GM10248 (cell line): ENCODE measurements at regions not wholly inside any gene's neighbourhood (a gene's known extent, or its start where the extent isn't known, plus 50 kb on each side); places are given as distances from the start of the nearest gene placed in this dataset.

Source experiments
- CTCF ChIA-PET: fragments of 300-600 bp; sonication (Branson Sonifier 250); formaldehyde crosslinking; extraction: SDS; loops from one replicate; lab custom pipeline; 2021; ENCODE audit warnings: antibody characterized with exemption; lab: Yijun Ruan, JAX
- POLR2A ChIA-PET: fragments of 350-650 bp; sonication (Branson Sonifier 250); formaldehyde crosslinking; extraction: SDS; loops from one replicate; lab custom pipeline; 2020; ENCODE audit warnings: antibody characterized with exemption; lab: Yijun Ruan, JAX
- DNase-seq: peaks from one replicate; pipeline ENCODE4 v3.0.0; 2012; ENCODE audit errors: extremely low spot score
- TF ChIP-seq, protein P1 (sequence below): IDR thresholded peaks from 2 replicates; pipeline ENCODE4 v1.5.1; 2012; ENCODE audit warnings: mild to moderate bottlenecking, low read depth; ENCODE audit errors: extremely low read depth, missing control alignments, control extremely low read depth

DNA sequence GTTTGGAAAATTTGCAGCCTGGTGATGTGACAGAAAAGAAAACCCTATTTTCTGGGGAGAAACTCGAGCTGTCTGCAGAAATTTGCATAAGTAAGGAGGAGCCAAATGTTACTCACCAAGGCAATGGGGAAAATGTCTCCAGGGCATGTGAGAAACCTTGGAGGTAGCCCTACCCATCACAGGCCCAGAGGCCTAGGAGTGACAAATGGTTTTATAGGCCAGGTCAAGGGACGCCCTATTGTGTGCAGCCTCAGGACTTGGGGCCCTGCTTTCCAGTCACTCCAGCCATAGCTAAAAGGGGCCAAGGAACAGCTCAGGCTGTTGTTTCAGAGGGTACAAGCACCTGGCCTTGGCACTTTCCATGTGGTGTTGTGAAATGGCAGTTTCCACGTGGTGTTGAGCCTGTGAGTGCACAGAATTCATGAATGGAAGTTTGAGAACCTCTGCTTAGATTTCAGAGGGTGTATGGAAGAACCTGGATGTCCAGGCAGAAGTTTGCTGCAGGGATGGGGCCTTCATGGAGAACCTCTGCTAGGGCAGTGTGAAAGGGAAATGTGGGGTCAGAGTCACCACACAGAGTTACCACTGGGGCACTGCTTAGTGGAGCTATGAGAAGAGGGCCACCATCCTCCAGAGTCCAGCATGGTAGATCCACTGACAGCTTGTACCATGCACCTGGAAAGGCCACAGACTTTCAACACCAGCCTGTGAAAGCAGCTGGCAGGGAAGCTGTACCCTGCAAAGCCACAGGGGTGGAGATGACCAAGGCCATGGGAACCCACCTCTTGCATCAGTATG lies 637.6 kb upstream of the EPHA5 start:
- no peak for DNase-seq
- TF ChIP-seq, protein P1, sequence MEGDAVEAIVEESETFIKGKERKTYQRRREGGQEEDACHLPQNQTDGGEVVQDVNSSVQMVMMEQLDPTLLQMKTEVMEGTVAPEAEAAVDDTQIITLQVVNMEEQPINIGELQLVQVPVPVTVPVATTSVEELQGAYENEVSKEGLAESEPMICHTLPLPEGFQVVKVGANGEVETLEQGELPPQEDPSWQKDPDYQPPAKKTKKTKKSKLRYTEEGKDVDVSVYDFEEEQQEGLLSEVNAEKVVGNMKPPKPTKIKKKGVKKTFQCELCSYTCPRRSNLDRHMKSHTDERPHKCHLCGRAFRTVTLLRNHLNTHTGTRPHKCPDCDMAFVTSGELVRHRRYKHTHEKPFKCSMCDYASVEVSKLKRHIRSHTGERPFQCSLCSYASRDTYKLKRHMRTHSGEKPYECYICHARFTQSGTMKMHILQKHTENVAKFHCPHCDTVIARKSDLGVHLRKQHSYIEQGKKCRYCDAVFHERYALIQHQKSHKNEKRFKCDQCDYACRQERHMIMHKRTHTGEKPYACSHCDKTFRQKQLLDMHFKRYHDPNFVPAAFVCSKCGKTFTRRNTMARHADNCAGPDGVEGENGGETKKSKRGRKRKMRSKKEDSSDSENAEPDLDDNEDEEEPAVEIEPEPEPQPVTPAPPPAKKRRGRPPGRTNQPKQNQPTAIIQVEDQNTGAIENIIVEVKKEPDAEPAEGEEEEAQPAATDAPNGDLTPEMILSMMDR = no peak
- ChIA-PET POLR2A (no interaction called here), CTCF (no interaction called here)

DNA sequence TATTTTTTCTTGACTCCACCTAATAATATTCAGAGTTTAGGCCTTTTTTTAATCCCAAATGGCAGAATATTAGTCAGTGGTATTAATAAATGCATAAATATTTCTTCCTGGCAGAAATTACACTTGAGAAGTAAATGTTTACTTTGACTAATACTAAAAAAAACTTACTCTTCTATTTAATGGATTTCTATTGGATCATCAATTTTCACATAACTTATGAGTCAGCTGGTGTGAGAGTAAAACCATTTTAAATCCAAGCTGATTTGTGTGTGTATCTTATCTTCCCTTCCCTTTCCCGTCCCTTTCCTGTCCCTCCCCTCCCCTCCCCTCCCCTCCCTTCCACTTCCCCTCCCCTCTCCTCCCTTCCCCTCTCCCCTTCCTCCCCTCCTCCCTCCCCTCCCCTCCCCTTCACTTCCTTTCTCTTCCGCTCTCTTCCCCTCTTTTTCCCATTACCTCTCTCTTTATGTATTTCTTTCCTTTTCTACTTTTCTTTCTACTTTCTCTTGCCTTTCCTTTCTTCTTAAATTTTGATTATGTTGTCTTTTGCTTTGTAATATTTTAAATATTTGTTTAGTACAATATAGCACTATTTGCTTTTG lies 630.1 kb upstream of the EPHA5 start:
- POLR2A ChIA-PET = no interaction called here
- CTCF ChIA-PET = no interaction called here
- DNase-seq = no peak
- TF ChIP-seq, protein P1 = no peak

DNA sequence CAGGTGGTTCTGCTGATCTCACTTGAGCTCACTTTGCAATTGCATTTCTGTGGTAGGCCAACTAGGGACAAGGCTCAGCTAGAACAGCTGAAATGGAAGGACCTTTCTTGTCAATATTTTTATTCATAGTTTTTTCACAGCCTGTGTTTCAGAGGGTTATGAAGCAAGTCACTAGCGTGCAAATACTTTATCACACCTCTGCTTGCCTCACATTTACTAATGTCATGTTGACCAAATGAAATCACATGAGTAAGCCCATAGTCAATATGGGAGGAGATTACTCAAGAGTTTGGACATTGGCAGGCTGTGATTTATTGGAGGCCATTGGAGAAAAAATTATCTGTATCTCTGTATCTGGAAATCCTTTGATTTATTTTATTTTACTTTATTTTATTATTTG lies 628.3 kb upstream of the EPHA5 start:
- CTCF ChIA-PET = interaction anchor here (0.8 kb wide), 1 partner anchor 10 kb away, joined by 4 read pairs; no protein-coding TSS in a partner anchor
- POLR2A ChIA-PET = no interaction called here
- no peak for DNase-seq
- TF ChIP-seq, protein P1 = no peak

DNA sequence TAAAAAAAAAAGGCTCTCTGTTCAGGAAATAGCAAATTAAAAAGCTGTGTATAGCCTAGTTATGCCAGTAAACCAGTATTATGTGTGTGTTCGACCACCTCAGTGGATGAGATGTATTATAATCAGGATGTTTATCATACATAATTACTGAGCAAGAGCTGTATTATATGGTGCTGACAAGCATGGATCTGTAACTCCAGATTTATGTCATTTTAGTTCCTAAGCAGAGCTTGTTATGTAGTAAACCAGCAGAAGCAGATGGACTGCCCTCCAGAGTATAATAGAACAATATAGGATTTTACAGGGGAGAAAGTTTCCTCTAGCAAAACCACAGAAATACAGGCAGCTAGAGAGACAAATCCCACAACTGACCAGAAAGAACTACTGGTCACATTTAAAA lies 627.4 kb upstream of the EPHA5 start:
- DNase-seq = no peak
- TF ChIP-seq, protein P1 = no peak
- CTCF ChIA-PET = interaction anchor here (0.8 kb wide), 1 partner anchor 9 kb away, joined by 4 read pairs; no protein-coding TSS in a partner anchor
- POLR2A ChIA-PET = no interaction called here

- POLR2A ChIA-PET = interaction anchor here (0.6 kb wide), 1 partner anchor 436 kb away, joined by 4 read pairs; no protein-coding TSS in a partner anchor
- TF ChIP-seq, protein P1 = no peak
- CTCF ChIA-PET = no interaction called here
- DNase-seq = no peak
Observed at GRCh38 chr4:66294638-66295037, 624.3 kb upstream of the EPHA5 start.

DNA sequence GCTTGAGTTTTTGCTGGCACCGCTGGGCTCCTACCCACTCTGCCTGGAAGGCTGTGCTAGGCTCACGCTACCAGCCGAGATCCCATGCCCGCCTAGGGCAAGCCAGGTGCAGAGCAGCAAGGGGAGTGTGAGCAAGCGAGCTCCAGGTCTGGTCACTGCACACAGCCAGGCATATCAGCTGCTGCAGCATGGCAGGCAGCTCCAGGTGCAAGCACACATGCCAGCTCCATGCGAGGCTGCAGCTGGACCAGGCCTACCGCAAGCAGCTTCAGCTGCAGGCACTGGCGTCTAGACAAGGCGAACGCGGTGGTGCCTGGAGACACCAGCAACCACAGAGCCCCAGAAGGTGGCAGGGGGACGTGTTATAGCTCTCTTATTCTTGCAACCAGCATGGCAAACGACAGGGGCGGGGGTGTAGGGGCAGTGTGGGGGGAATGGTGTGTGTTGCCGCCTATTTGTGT lies 614.7 kb upstream of the EPHA5 start:
- no peak for DNase-seq
- TF ChIP-seq, protein P1 = no peak
- ChIA-PET POLR2A (no interaction called here), CTCF (no interaction called here)
